PC-3 (cell line): ENCODE measurements at regions not wholly inside any gene's neighbourhood (a gene's known extent, or its start where the extent isn't known, plus 50 kb on each side); places are given as distances from the start of the nearest gene placed in this dataset.

Experiments
- ATAC-seq: fragments of 200-7000 bp; cut with Tn5 transposase; 2 replicates; pipeline ENCODE4 v1.9.1; 2020; ENCODE audit warnings: mild to moderate bottlenecking, moderate library complexity
- BruUV-seq: library from RNA; stranded (reverse); fragments of 400-500 nt; replicated peaks from 2 replicates; lab custom pipeline; 2021; lab: Mats Ljungman, UMichigan
- CTCF ChIA-PET: fragments of 300-600 bp; sonication (Branson Sonifier 250); formaldehyde crosslinking; loops from one replicate; lab custom pipeline; 2022; ENCODE audit warnings: antibody characterized with exemption; lab: Charles Lee
- POLR2A ChIA-PET: fragments of 300-600 bp; sonication (Branson Sonifier 250); formaldehyde crosslinking; loops from one replicate; lab custom pipeline; 2022; ENCODE audit warnings: antibody characterized with exemption; ENCODE audit not compliant: unreplicated experiment; lab: Charles Lee
- DNase-seq: peaks from one replicate; pipeline ENCODE4 v3.0.0-alpha.2; 2015
- H2AFZ ChIP-seq: fragments of 300-600 bp; sonication (generic); 2 replicates; pipeline ENCODE4 v1.6.0; 2016; ENCODE audit warnings: antibody characterized with exemption, low read length
- H3F3A ChIP-seq: fragments of 300-600 bp; sonication (generic); one replicate; pipeline ENCODE4 v1.6.0; 2017; ENCODE audit warnings: antibody characterized with exemption, low read length, control low read depth, mild to moderate bottlenecking; ENCODE audit not compliant: unreplicated experiment
- H3K27ac ChIP-seq: fragments of 300-600 bp; sonication (generic); 2 replicates; pipeline ENCODE4 v1.5.1; 2016; ENCODE audit warnings: mild to moderate bottlenecking, low read length
- H3K27me3 ChIP-seq: fragments of 300-600 bp; sonication (generic); 2 replicates; pipeline ENCODE4 v1.6.1; 2016; ENCODE audit warnings: low read length, mixed read lengths
- H3K36me3 ChIP-seq: fragments of 300-600 bp; sonication (generic); 2 replicates; pipeline ENCODE4 v1.6.1; 2016; ENCODE audit warnings: low read depth, mixed run types, low read length, mixed read lengths
- H3K4me1 ChIP-seq: fragments of 300-600 bp; sonication (generic); 2 replicates; pipeline ENCODE4 v1.5.1; 2016; ENCODE audit warnings: low read length; ENCODE audit not compliant: insufficient read depth
- H3K4me2 ChIP-seq: fragments of 300-600 bp; sonication (generic); 2 replicates; pipeline ENCODE4 v1.6.0; 2016; ENCODE audit warnings: low read length
- H3K4me3 ChIP-seq: fragments of 300-600 bp; sonication (generic); 2 replicates; pipeline ENCODE4 v1.5.1; 2016; ENCODE audit warnings: mild to moderate bottlenecking, low read length, mixed read lengths
- H3K79me2 ChIP-seq: fragments of 300-600 bp; sonication (generic); 2 replicates; pipeline ENCODE4 v1.6.1; 2017; ENCODE audit warnings: low read length, mixed read lengths
- H3K9ac ChIP-seq: fragments of 300-600 bp; sonication (generic); 2 replicates; pipeline ENCODE4 v1.6.0; 2016; ENCODE audit warnings: mild to moderate bottlenecking, low read length
- H3K9me2 ChIP-seq: fragments of 300-600 bp; sonication (generic); replicated peaks from 2 replicates; pipeline ENCODE4 v1.6.1; 2016; ENCODE audit warnings: mixed run types, low read length, mixed read lengths
- H3K9me3 ChIP-seq: fragments of 300-600 bp; sonication (generic); 2 replicates; pipeline ENCODE4 v1.6.1; 2016; ENCODE audit warnings: low read length, mixed read lengths
- H4K20me1 ChIP-seq: fragments of 300-600 bp; sonication (generic); 2 replicates; pipeline ENCODE4 v1.6.1; 2016; ENCODE audit warnings: low read length, mixed read lengths
- EZH2 ChIP-seq: fragments of 300-600 bp; sonication (generic); IDR thresholded peaks from one replicate; pipeline ENCODE4 v1.6.1; 2017; ENCODE audit warnings: antibody characterized with exemption, mild to moderate bottlenecking, low read length; ENCODE audit not compliant: unreplicated experiment
- EZH2phosphoT487 ChIP-seq: fragments of 300-600 bp; sonication (generic); IDR thresholded peaks from 2 replicates; pipeline ENCODE4 v1.6.1; 2018; ENCODE audit warnings: mild to moderate bottlenecking, antibody characterized with exemption, low read length, borderline replicate concordance
- intact Hi-C: fragments of 100-400 bp; cut with micrococcal nuclease; formaldehyde crosslinking; loops from 2 replicates; pipeline ENCODE4 v1.9.0; 2023
- TF ChIP-seq, protein P1 (sequence below): fragments of 300-600 bp; sonication (generic); conservative IDR thresholded peaks from 2 replicates; pipeline ENCODE4 v1.5.1; 2017; ENCODE audit warnings: antibody characterized with exemption, low read depth, mild to moderate bottlenecking, low read length

GRCh38 chr14:89588840-89589296 is 171.8 kb upstream of the FOXN3 start:
- BruUV-seq, result no TSS peak
- no peak overlapping the region for H3K9ac ChIP-seq
- H2AFZ ChIP-seq, result no peak overlapping the region
- H3K79me2 ChIP-seq, result no peaks in the 10 kb centered on the region
- intact Hi-C loops, result no loop called here
- TF ChIP-seq EZH2phosphoT487, result no peak
- no peak for TF ChIP-seq EZH2
- TF ChIP-seq, protein P1, sequence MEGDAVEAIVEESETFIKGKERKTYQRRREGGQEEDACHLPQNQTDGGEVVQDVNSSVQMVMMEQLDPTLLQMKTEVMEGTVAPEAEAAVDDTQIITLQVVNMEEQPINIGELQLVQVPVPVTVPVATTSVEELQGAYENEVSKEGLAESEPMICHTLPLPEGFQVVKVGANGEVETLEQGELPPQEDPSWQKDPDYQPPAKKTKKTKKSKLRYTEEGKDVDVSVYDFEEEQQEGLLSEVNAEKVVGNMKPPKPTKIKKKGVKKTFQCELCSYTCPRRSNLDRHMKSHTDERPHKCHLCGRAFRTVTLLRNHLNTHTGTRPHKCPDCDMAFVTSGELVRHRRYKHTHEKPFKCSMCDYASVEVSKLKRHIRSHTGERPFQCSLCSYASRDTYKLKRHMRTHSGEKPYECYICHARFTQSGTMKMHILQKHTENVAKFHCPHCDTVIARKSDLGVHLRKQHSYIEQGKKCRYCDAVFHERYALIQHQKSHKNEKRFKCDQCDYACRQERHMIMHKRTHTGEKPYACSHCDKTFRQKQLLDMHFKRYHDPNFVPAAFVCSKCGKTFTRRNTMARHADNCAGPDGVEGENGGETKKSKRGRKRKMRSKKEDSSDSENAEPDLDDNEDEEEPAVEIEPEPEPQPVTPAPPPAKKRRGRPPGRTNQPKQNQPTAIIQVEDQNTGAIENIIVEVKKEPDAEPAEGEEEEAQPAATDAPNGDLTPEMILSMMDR, result no peak
- no peaks in the 10 kb centered on the region for H3K27me3 ChIP-seq
- no peaks in the 10 kb centered on the region for H3K9me3 ChIP-seq
- no peak overlapping the region for H3K27ac ChIP-seq
- no peaks in the 10 kb centered on the region for H3F3A ChIP-seq
- DNase-seq (no peak), ATAC-seq (no peak)
- no peaks in the 10 kb centered on the region for H3K4me1 ChIP-seq
- CTCF ChIA-PET, result no interaction called here
- H3K4me2 ChIP-seq, result no peak overlapping the region
- H4K20me1 ChIP-seq, result no peaks in the 10 kb centered on the region
- H3K4me3 ChIP-seq, result no peak overlapping the region
- no peaks in the 10 kb centered on the region for H3K36me3 ChIP-seq
- H3K9me2 ChIP-seq, result no peaks in the 10 kb centered on the region
- POLR2A ChIA-PET, result no interaction called here

- Histone ChIP-seq H3K9me3 (no peaks in the 10 kb centered on the region), H3K27me3 (no peaks in the 10 kb centered on the region), H3K4me3 (no peak overlapping the region), H3K36me3 (no peaks in the 10 kb centered on the region), H4K20me1 (no peaks in the 10 kb centered on the region), H2AFZ (no peak overlapping the region), H3K4me2 (no peak overlapping the region), H3F3A (no peaks in the 10 kb centered on the region), H3K4me1 (no peaks in the 10 kb centered on the region), H3K9me2 (no peaks in the 10 kb centered on the region), H3K27ac (no peak overlapping the region), H3K9ac (no peak overlapping the region), H3K79me2 (no peaks in the 10 kb centered on the region)
- CTCF ChIA-PET, result no interaction called here
- ATAC-seq (no peak), DNase-seq (no peak)
- BruUV-seq, result no TSS peak
- TF ChIP-seq, protein P1, result no peak
- TF ChIP-seq EZH2, result no peak
- intact Hi-C loops, result no loop called here
- POLR2A ChIA-PET, result no interaction called here
These were observed 171.0 kb upstream of the FOXN3 start for GRCh38 chr14:89588016-89588415.

DNA sequence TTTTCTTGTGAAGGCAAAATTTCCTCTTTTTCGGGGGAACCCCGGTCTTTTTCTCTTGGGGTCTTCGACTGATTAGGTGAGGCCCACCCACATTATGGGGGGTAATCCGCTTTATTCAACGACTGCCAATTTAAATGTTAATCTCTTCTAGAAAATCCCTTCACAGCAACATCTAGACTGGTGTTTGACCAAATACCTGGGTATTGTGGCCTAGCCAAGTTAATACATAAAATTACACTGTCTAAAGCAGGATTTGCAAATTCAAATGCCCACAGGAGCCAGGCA is 170.0 kb upstream of the FOXN3 start:
- H3K79me2 ChIP-seq, result no peaks in the 10 kb centered on the region
- H3K4me2 ChIP-seq, result no peak overlapping the region
- intact Hi-C loops, result no loop called here
- no peak for TF ChIP-seq EZH2
- TF ChIP-seq EZH2phosphoT487, result no peak
- TF ChIP-seq, protein P1, result no peak
- no peak overlapping the region for H2AFZ ChIP-seq
- no peaks in the 10 kb centered on the region for H3K9me2 ChIP-seq
- CTCF ChIA-PET, result no interaction called here
- H3K36me3 ChIP-seq, result no peaks in the 10 kb centered on the region
- H3K4me3 ChIP-seq, result no peak overlapping the region
- POLR2A ChIA-PET, result no interaction called here
- H3K27me3 ChIP-seq, result no peaks in the 10 kb centered on the region
- no peaks in the 10 kb centered on the region for H3K9me3 ChIP-seq
- no TSS peak for BruUV-seq
- no peak overlapping the region for H3K27ac ChIP-seq
- H3F3A ChIP-seq, result no peaks in the 10 kb centered on the region
- DNase-seq (no peak), ATAC-seq (no peak)
- H3K9ac ChIP-seq, result no peak overlapping the region
- no peaks in the 10 kb centered on the region for H3K4me1 ChIP-seq
- no peaks in the 10 kb centered on the region for H4K20me1 ChIP-seq
